ENCODE measurements at regions not wholly inside any gene's neighbourhood (a gene's known extent, or its start where the extent isn't known, plus 50 kb on each side); places are given as distances from the start of the nearest gene placed in this dataset.

DNA sequence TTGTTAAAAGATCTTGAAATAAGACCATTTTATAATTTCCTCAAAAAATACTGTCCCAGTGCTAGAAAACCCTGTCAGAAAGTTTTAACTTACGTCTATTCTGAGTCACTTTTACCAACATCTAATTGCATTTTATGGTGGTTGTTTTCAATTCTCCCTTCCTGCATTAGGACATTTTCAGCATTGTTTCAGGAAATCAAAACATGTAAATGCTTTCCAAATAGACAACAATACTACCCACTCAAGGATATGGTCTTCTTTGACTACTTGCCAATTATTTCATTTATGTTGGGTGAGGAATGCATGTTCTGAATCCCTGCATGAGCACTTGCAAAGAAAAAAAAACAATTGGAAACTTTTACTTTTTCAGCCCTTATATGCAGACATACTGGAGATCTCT lies 284.6 kb upstream of the PDE4D start:
- Mint-ChIP-seq H3K27ac (no peak overlapping the region), H3K4me1 (peaks cover 2 to 4% of the 10 kb centered on the region in 2 experiments; a peak in 1 of 4 replicates), H3K36me3 (ENCODE audit: insufficient read depth in 1 of 3, low read depth in 3 of 3) (no peaks in the 10 kb centered on the region; a peak in 1 of 7 replicates), H3K9me3 (no peaks in the 10 kb centered on the region; a peak in 1 of 5 replicates), H3K27me3 (ENCODE audit: low read depth) (no peaks in the 10 kb centered on the region), H3K4me3 (no peak overlapping the region)
- H4K91ac ChIP-seq (ENCODE audit: insufficient read length, low read depth, low read length), result no peak overlapping the region
- H3K18ac ChIP-seq (ENCODE audit: insufficient read length, low read depth, low read length), result no peak overlapping the region
- H3K4me1 ChIP-seq (ENCODE audit: insufficient read depth, low read length), result no peaks in the 10 kb centered on the region
- DNase-seq, result no peak
- H2AK5ac ChIP-seq (ENCODE audit: insufficient read length, low read length), result no peak overlapping the region
- H3T11ph ChIP-seq (ENCODE audit: low read length), result no peak overlapping the region
- no peaks in the 10 kb centered on the region for H3K79me2 ChIP-seq (ENCODE audit: insufficient read depth, low read length)
- no peak overlapping the region for H2AFZ ChIP-seq (ENCODE audit: low read length)
- H3K14ac ChIP-seq (ENCODE audit: insufficient read depth, low read length), result no peak overlapping the region
- H3K9ac ChIP-seq (ENCODE audit: extremely low read depth, insufficient read length, low read length), result no peak overlapping the region
- no peak overlapping the region for H2BK120ac ChIP-seq (ENCODE audit: low read depth, low read length, poor library complexity, severe bottlenecking)
- H4K5ac ChIP-seq (ENCODE audit: insufficient read length, low read depth, low read length), result no peak overlapping the region
- H3K23me2 ChIP-seq (ENCODE audit: insufficient read length, low read depth, low read length, poor library complexity, severe bottlenecking), result no peaks in the 10 kb centered on the region
- no peaks in the 10 kb centered on the region for H4K20me1 ChIP-seq (ENCODE audit: control insufficient read depth, insufficient read depth, insufficient read length)
- no peaks in the 10 kb centered on the region for H3K79me1 ChIP-seq (ENCODE audit: insufficient read depth, low read depth, low read length, poor library complexity, severe bottlenecking)
- no peak overlapping the region for H3K23ac ChIP-seq (ENCODE audit: insufficient read length, low read depth, low read length)
- H4K8ac ChIP-seq (replicated peaks; ENCODE audit: insufficient read length, low read depth, low read length), result no peak overlapping the region
- H3K27ac ChIP-seq (ENCODE audit: insufficient read length, low read depth, low read length), result no peak overlapping the region
- H2BK5ac ChIP-seq (ENCODE audit: insufficient read length, low read length), result no peak overlapping the region
- H3K4ac ChIP-seq (ENCODE audit: low read depth, low read length), result no peak overlapping the region
- H3K56ac ChIP-seq (ENCODE audit: insufficient read length, low read depth, low read length), result no peak overlapping the region
- H2BK15ac ChIP-seq (ENCODE audit: low read depth, low read length), result no peak overlapping the region
- H2BK12ac ChIP-seq (ENCODE audit: insufficient read length, low read depth, low read length), result no peak overlapping the region
- H3K27me3 ChIP-seq (ENCODE audit: insufficient read depth, low read length), result no peaks in the 10 kb centered on the region
- H3K4me2 ChIP-seq (ENCODE audit: insufficient read depth, insufficient read length, low read length), result no peak overlapping the region
- H3K9me3 ChIP-seq (ENCODE audit: control insufficient read depth, low read depth, low read length), result no peaks in the 10 kb centered on the region
- no CpG with 5 or more reads among the region's 1 CpG for WGBS (ENCODE audit: extremely low coverage, insufficient read length, low lambda C conversion rate)
- no peak overlapping the region for H2BK20ac ChIP-seq (ENCODE audit: low read depth, low read length, poor library complexity, severe bottlenecking)
- TF ChIP-seq, protein P1, sequence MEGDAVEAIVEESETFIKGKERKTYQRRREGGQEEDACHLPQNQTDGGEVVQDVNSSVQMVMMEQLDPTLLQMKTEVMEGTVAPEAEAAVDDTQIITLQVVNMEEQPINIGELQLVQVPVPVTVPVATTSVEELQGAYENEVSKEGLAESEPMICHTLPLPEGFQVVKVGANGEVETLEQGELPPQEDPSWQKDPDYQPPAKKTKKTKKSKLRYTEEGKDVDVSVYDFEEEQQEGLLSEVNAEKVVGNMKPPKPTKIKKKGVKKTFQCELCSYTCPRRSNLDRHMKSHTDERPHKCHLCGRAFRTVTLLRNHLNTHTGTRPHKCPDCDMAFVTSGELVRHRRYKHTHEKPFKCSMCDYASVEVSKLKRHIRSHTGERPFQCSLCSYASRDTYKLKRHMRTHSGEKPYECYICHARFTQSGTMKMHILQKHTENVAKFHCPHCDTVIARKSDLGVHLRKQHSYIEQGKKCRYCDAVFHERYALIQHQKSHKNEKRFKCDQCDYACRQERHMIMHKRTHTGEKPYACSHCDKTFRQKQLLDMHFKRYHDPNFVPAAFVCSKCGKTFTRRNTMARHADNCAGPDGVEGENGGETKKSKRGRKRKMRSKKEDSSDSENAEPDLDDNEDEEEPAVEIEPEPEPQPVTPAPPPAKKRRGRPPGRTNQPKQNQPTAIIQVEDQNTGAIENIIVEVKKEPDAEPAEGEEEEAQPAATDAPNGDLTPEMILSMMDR (conservative IDR thresholded peaks at IDR 0.05), result no peak

Measured in H9 (cell line).